GM21528 (cell line): ENCODE measurements at regions not wholly inside any gene's neighbourhood (a gene's known extent, or its start where the extent isn't known, plus 50 kb on each side); places are given as distances from the start of the nearest gene placed in this dataset.

Source experiments
- ATAC-seq: cut with Tn5 transposase; IDR thresholded peaks from one replicate; pipeline ENCODE4 v1.9.1; 2021; ENCODE audit warnings: mild to moderate bottlenecking, moderate library complexity; ENCODE audit not compliant: unreplicated experiment, low FRiP score

GRCh38 chr1:244106837-244107493, 55.9 kb downstream of the ZBTB18 start:
- no peak for ATAC-seq

GRCh38 chr1:244111027-244111426, 59.9 kb downstream of the ZBTB18 start:
- ATAC-seq, result no peak

GRCh38 chr1:244112041-244112440, 61.0 kb downstream of the ZBTB18 start:
- ATAC-seq, result no peak

GRCh38 chr1:244112636-244113035, 61.6 kb downstream of the ZBTB18 start:
- no peak for ATAC-seq

GRCh38 chr1:244113532-244114320, 62.6 kb downstream of the ZBTB18 start:
- no peak for ATAC-seq

GRCh38 chr1:244114892-244115291, 63.8 kb downstream of the ZBTB18 start:
- no peak for ATAC-seq

- ATAC-seq, result no peak
Measured at GRCh38 chr1:244116946-244117345, 65.9 kb downstream of the ZBTB18 start.

GRCh38 chr1:244118109-244118761, 67.2 kb downstream of the ZBTB18 start:
- no peak for ATAC-seq

GRCh38 chr1:244128591-244129383, 77.7 kb downstream of the ZBTB18 start:
- ATAC-seq, result no peak

GRCh38 chr1:244137276-244137675, 86.2 kb downstream of the ZBTB18 start:
- ATAC-seq, result no peak

- ATAC-seq, result no peak
Measured at GRCh38 chr1:244137725-244138124, 86.6 kb downstream of the ZBTB18 start.

- no peak for ATAC-seq
Measured at GRCh38 chr1:244138399-244138798, 87.3 kb downstream of the ZBTB18 start.

- ATAC-seq, result no peak
Measured at GRCh38 chr1:244139655-244140054, 88.6 kb downstream of the ZBTB18 start.

GRCh38 chr1:244140420-244140819, 89.3 kb downstream of the ZBTB18 start:
- no peak for ATAC-seq

GRCh38 chr1:244144053-244144452, 93.0 kb downstream of the ZBTB18 start:
- no peak for ATAC-seq

- no peak for ATAC-seq
Measured at GRCh38 chr1:244150071-244150470, 99.0 kb downstream of the ZBTB18 start.

GRCh38 chr1:244150665-244151064, 99.6 kb downstream of the ZBTB18 start:
- ATAC-seq, result no peak

GRCh38 chr1:244151537-244151936, 100.5 kb downstream of the ZBTB18 start:
- ATAC-seq, result no peak

- ATAC-seq, result no peak
Measured at GRCh38 chr1:244154508-244154871, 103.4 kb downstream of the ZBTB18 start.

- no peak for ATAC-seq
Measured at GRCh38 chr1:244154872-244155531, 103.9 kb downstream of the ZBTB18 start.
